K562 (cell line): ENCODE measurements at regions not wholly inside any gene's neighbourhood (a gene's known extent, or its start where the extent isn't known, plus 50 kb on each side); places are given as distances from the start of the nearest gene placed in this dataset.

Experiments used
- ATAC-seq: fragments of 200-7000 bp; cut with Tn5 transposase; 3 replicates; pipeline ENCODE4 v1.9.1; 2020; ENCODE audit warnings: moderate library complexity
- BruUV-seq: library from RNA; stranded (reverse); fragments of 400-500 nt; replicated peaks from 2 replicates; lab custom pipeline; 2021; lab: Mats Ljungman, UMichigan
- CTCF ChIA-PET: fragments of 300-600 bp; formaldehyde crosslinking; extraction: SDS; loops from one replicate; lab custom pipeline; 2021; ENCODE audit warnings: low intra/inter-chr PET ratio; lab: Yijun Ruan, JAX
- POLR2A ChIA-PET: fragments of 300-600, 350-650 bp; sonication (Branson Sonifier 250); formaldehyde crosslinking; extraction: SDS; loops from one replicate; lab custom pipeline; 2021; ENCODE audit warnings: antibody characterized with exemption, inconsistent platforms; lab: Yijun Ruan, JAX
- DNase-seq, 4 experiments: peaks; one replicate each; pipeline versions ENCODE4 v3.0.0 to v3.0.0-alpha.2; 2011 to 2018; ENCODE audit warnings: low spot score in 3 of 4, mixed read lengths in 3 of 4; ENCODE audit errors: extremely low read depth in 1 of 4
- FAIRE-seq: peaks from 2 replicates; lab custom pipeline; 2011; peaks lifted over from hg19 to GRCh38; lab: Jason Lieb, UNC
- H2AFZ ChIP-seq: 2 replicates; pipeline ENCODE4 v1.6.0; 2011; ENCODE audit warnings: low read depth, low read length, control low read depth, inconsistent platforms
- H3K27ac ChIP-seq: fragments of 200-600 bp; 3 replicates; pipeline ENCODE4 v1.8.0; 2011; ENCODE audit warnings: low read depth, mild to moderate bottlenecking, control low read depth, inconsistent platforms, low read length, moderate library complexity, mixed read lengths; ENCODE audit errors: extremely low read depth
- H3K27me3 ChIP-seq, 2 experiments: fragments of 300-600 bp in 1 of 2; 2 replicates in 1 of 2; 3 replicates in 1 of 2; pipeline versions ENCODE4 v1.6.0 to v1.8.0; 2011; ENCODE audit warnings: inconsistent platforms in 2 of 2, low read length in 2 of 2, mild to moderate bottlenecking in 1 of 2, mixed read lengths in 1 of 2, moderate library complexity in 1 of 2; ENCODE audit not compliant: control insufficient read depth in 2 of 2, insufficient read depth in 2 of 2
- H3K36me3 ChIP-seq: fragments of 300-600 bp; 3 replicates; pipeline ENCODE4 v1.8.0; 2011; ENCODE audit warnings: mild to moderate bottlenecking, low read length, inconsistent platforms; ENCODE audit not compliant: control insufficient read depth, insufficient read depth
- H3K4me1 ChIP-seq, 2 experiments: fragments of 200-600 bp in 1 of 2; replicated peaks in 1 of 2; 2 replicates in 1 of 2; 3 replicates in 1 of 2; pipeline versions ENCODE4 v1.5.1 to v1.8.0; 2011; ENCODE audit warnings: inconsistent platforms in 2 of 2, low read length in 2 of 2, mild to moderate bottlenecking in 1 of 2, mixed read lengths in 1 of 2, moderate library complexity in 1 of 2; ENCODE audit not compliant: control insufficient read depth in 2 of 2, insufficient read depth in 2 of 2
- H3K4me2 ChIP-seq: 2 replicates; pipeline ENCODE4 v1.6.1; 2011; ENCODE audit warnings: low read length, control low read depth, inconsistent platforms, mixed read lengths; ENCODE audit not compliant: insufficient read depth
- H3K4me3 ChIP-seq: fragments of 200-600 bp; sonication (generic), shearing (Covaris generic); 2 replicates; pipeline ENCODE4 v1.5.1; 2016; ENCODE audit warnings: control low read depth, inconsistent platforms
- H3K79me2 ChIP-seq: fragments of 200-600 bp; 3 replicates; pipeline ENCODE4 v1.8.0; 2011; ENCODE audit warnings: low read length, inconsistent platforms; ENCODE audit not compliant: control insufficient read depth, insufficient read depth
- H3K9ac ChIP-seq, 2 experiments: 2 replicates each; pipeline versions ENCODE4 v1.6.0 to v1.6.1; 2011; ENCODE audit warnings: low read depth in 2 of 2, low read length in 2 of 2, control low read depth in 1 of 2, inconsistent platforms in 1 of 2, mild to moderate bottlenecking in 1 of 2, mixed read lengths in 1 of 2; ENCODE audit not compliant: insufficient read depth in 1 of 2
- H3K9me1 ChIP-seq: one replicate; pipeline ENCODE4 v1.6.0; 2011; ENCODE audit warnings: inconsistent platforms, mild to moderate bottlenecking, low read length, moderate library complexity; ENCODE audit not compliant: control insufficient read depth, insufficient read depth
- H3K9me3 ChIP-seq: replicated peaks from 2 replicates; pipeline ENCODE4 v1.5.1; 2011; ENCODE audit warnings: low read depth, low read length, inconsistent platforms; ENCODE audit not compliant: control insufficient read depth, insufficient read depth
- H4K20me1 ChIP-seq: replicated peaks from 2 replicates; pipeline ENCODE4 v1.6.1; 2011; ENCODE audit warnings: low read length, inconsistent platforms, mixed read lengths; ENCODE audit not compliant: control insufficient read depth, insufficient read depth
- C11orf30 ChIP-seq: fragments of 450-650 bp; IDR thresholded peaks from 2 replicates; pipeline ENCODE4 v1.6.1; 2016; ENCODE audit warnings: low read depth, mild to moderate bottlenecking
- E2F5 ChIP-seq: sonication (generic); formaldehyde crosslinking; IDR thresholded peaks from 2 replicates; pipeline ENCODE4 v1.8.0; 2022; ENCODE audit warnings: mild to moderate bottlenecking, missing genetic modification reagents
- FOXA1 ChIP-seq: fragments of 450-650 bp; IDR thresholded peaks from 2 replicates; pipeline ENCODE4 v1.6.1; 2016; ENCODE audit warnings: mild to moderate bottlenecking, borderline replicate concordance
- JUN ChIP-seq, 2 experiments: sonication (generic) in 1 of 2; formaldehyde crosslinking in 1 of 2; IDR thresholded peaks; 2 replicates each; pipeline versions ENCODE4 v1.6.1 to v1.8.0; 2012 to 2022; ENCODE audit warnings: borderline replicate concordance in 2 of 2, mild to moderate bottlenecking in 2 of 2, improper control_type of control experiment in 1 of 2, low read depth in 1 of 2, low read length in 1 of 2, missing genetic modification reagents in 1 of 2
- LARP7 ChIP-seq: fragments of 450-650 bp; IDR thresholded peaks from 2 replicates; pipeline ENCODE4 v1.6.1; 2016
- MAFF ChIP-seq: IDR thresholded peaks from 2 replicates; pipeline ENCODE4 v1.6.1; 2012; ENCODE audit warnings: low read length, improper control_type of control experiment
- MAFG ChIP-seq: fragments of 450-650 bp; conservative IDR thresholded peaks from 2 replicates; pipeline ENCODE4 v1.6.1; 2016; ENCODE audit warnings: missing genetic modification characterization, missing compliant biosample characterization
- MAFK ChIP-seq: IDR thresholded peaks from 2 replicates; pipeline ENCODE4 v1.6.1; 2011; ENCODE audit warnings: low read length, improper control_type of control experiment
- MCM5 ChIP-seq: fragments of 450-650 bp; IDR thresholded peaks from 2 replicates; pipeline ENCODE4 v1.6.1; 2016; ENCODE audit warnings: low read depth
- PHF8 ChIP-seq: fragments of 200-600 bp; sonication (generic); IDR thresholded peaks from 2 replicates; pipeline ENCODE4 v1.6.1; 2012; ENCODE audit warnings: mixed run types, mild to moderate bottlenecking, inconsistent platforms, low read length, moderate library complexity, borderline replicate concordance
- POLR3A ChIP-seq: IDR thresholded peaks from 2 replicates; pipeline ENCODE4 v1.6.1; 2011; ENCODE audit warnings: borderline replicate concordance, mild to moderate bottlenecking, moderate library complexity; ENCODE audit not compliant: insufficient read length, insufficient read depth; ENCODE audit errors: extremely low read depth
- SMAD4 ChIP-seq: fragments of 250-450 bp; sonication (Bioruptor Pico); conservative IDR thresholded peaks from 2 replicates; pipeline ENCODE4 v1.8.0; 2021; ENCODE audit warnings: inconsistent platforms, mild to moderate bottlenecking, moderate library complexity
- TAL1 ChIP-seq: fragments of 450-650 bp; IDR thresholded peaks from 2 replicates; pipeline ENCODE4 v1.6.1; 2016; ENCODE audit warnings: mild to moderate bottlenecking
- TGIF2 ChIP-seq: sonication (generic); formaldehyde crosslinking; IDR thresholded peaks from 2 replicates; pipeline ENCODE4 v1.8.1; 2022; ENCODE audit warnings: mild to moderate bottlenecking, missing genetic modification reagents, moderate library complexity
- ZNF316 ChIP-seq: fragments of 450-650 bp; IDR thresholded peaks from 2 replicates; pipeline ENCODE4 v1.6.1; 2016
- ZNF431 ChIP-seq: sonication (generic); formaldehyde crosslinking; IDR thresholded peaks from 2 replicates; pipeline ENCODE4 v1.8.0; 2022; ENCODE audit warnings: mild to moderate bottlenecking, missing genetic modification reagents
- ZNF655 ChIP-seq: fragments of 250-450 bp; sonication (Bioruptor Pico); IDR thresholded peaks from 2 replicates; pipeline ENCODE4 v1.5.0; 2021
- ZNF766 ChIP-seq: fragments of 200-800 bp; sonication (Bioruptor generic); conservative IDR thresholded peaks from 2 replicates; pipeline ENCODE4 v1.6.1; 2016; ENCODE audit warnings: missing genetic modification characterization, missing compliant biosample characterization
- whole genome bisulfite sequencing: fragments of 100-300 bp; shearing (Covaris generic); methylation state at CpG from one replicate; pipeline ENCODE4 v1.1.6; 2016; ENCODE audit warnings: low coverage, mixed read lengths; ENCODE audit not compliant: insufficient coverage; ENCODE audit errors: missing lambda C conversion rate; 5-methylcytosine and 5-hydroxymethylcytosine counted together
- in situ Hi-C: fragments of 300-500 bp; cut with MboI; formaldehyde crosslinking; loops from 4 replicates; pipeline ENCODE4 v1.15.0; 2018; ENCODE audit warnings: inconsistent platforms, mixed read lengths
- intact Hi-C: fragments of 100-400 bp; cut with micrococcal nuclease; formaldehyde crosslinking; loops from 2 replicates; pipeline ENCODE4 v1.14.2; 2022

- ATAC-seq (no peak), FAIRE-seq (no peak), DNase-seq (no peak)
- ChIA-PET POLR2A (no interaction called here), CTCF (no interaction called here)
- WGBS: 0% methylated on average over 2 of the region's 2 CpGs
- intact Hi-C loops (no loop called here), in situ Hi-C loops (no loop called here)
- TF ChIP-seq PHF8: no peak
- peak; percentile 46; the same call in 1 of the 2 replicates for TF ChIP-seq MAFK
- 0 out of 2 replicates have a peak, but pooled peaks have one; percentile 28 for TF ChIP-seq C11orf30
- peak; percentile 31; the same call in 1 of the 2 replicates for TF ChIP-seq MAFG (tag)
- peak; percentile 55 for TF ChIP-seq MAFF
- no peak for TF ChIP-seq SMAD4
- peak; percentile 35; the same call in 1 of the 2 replicates for TF ChIP-seq ZNF316
- no peak overlapping the region for H3K27ac ChIP-seq
- no TSS peak for BruUV-seq
- no peaks in the 10 kb centered on the region for H4K20me1 ChIP-seq
- H3K4me1 ChIP-seq: no peaks in the 10 kb centered on the region
- no peak overlapping the region for H2AFZ ChIP-seq
- H3K9ac ChIP-seq: no peak overlapping the region
- H3K9me3 ChIP-seq: no peaks in the 10 kb centered on the region; the same call in 1 of the 2 replicates
- no peak overlapping the region for H3K4me3 ChIP-seq
- H3K36me3 ChIP-seq: no peaks in the 10 kb centered on the region
- no peaks in the 10 kb centered on the region for H3K79me2 ChIP-seq
- no peaks in the 10 kb centered on the region for H3K9me1 ChIP-seq
- no peaks in the 10 kb centered on the region for H3K27me3 ChIP-seq
- H3K4me2 ChIP-seq: no peak overlapping the region
Observed at GRCh38 chr5:25327172-25327571, 682.4 kb upstream of the CDH10 start.

- in situ Hi-C loops: no loop called here
- Histone ChIP-seq H3K9me1 (no peaks in the 10 kb centered on the region), H3K79me2 (no peaks in the 10 kb centered on the region), H4K20me1 (no peaks in the 10 kb centered on the region), H3K9me3 (no peaks in the 10 kb centered on the region), H3K4me2 (no peak overlapping the region), H3K36me3 (no peaks in the 10 kb centered on the region), H2AFZ (no peak overlapping the region), H3K9ac (no peak overlapping the region), H3K4me1 (no peaks in the 10 kb centered on the region), H3K27me3 (no peaks in the 10 kb centered on the region), H3K4me3 (no peak overlapping the region), H3K27ac (no peak overlapping the region)
- no TSS peak for BruUV-seq
- ATAC-seq: no peak
- DNase-seq: no peak
- 0% methylated on average over 2 of the region's 2 CpGs for WGBS
- FAIRE-seq: no peak
- ChIA-PET CTCF (no interaction called here), POLR2A (no interaction called here)
- intact Hi-C loops: no loop called here
- TF ChIP-seq LARP7 (no peak), JUN (IDR thresholded peaks at IDR 0.05; ENCODE audit: borderline replicate concordance, low read depth, low read length) (no peak), JUN (CRISPR knock-in tag; IDR thresholded peaks at IDR 0.05; ENCODE audit: borderline replicate concordance) (no peak), TAL1 (no peak), MCM5 (no peak), POLR3A (no peak), TGIF2 (CRISPR knock-in tag) (no peak), FOXA1 (no peak), ZNF431 (no peak), E2F5 (CRISPR knock-in tag) (no peak), ZNF766 (CRISPR knock-in tag) (no peak), ZNF655 (CRISPR knock-in tag) (no peak)
Observed at GRCh38 chr5:25301836-25302235, 657.1 kb upstream of the CDH10 start.
